Epidermal melanocyte (primary cell): ENCODE measurements at regions not wholly inside any gene's neighbourhood (a gene's known extent, or its start where the extent isn't known, plus 50 kb on each side); places are given as distances from the start of the nearest gene placed in this dataset.

Experiments
- DNase-seq: peaks from one replicate; pipeline ENCODE4 v3.0.0; 2011; ENCODE audit warnings: low spot score; ENCODE audit not compliant: insufficient read length

DNA sequence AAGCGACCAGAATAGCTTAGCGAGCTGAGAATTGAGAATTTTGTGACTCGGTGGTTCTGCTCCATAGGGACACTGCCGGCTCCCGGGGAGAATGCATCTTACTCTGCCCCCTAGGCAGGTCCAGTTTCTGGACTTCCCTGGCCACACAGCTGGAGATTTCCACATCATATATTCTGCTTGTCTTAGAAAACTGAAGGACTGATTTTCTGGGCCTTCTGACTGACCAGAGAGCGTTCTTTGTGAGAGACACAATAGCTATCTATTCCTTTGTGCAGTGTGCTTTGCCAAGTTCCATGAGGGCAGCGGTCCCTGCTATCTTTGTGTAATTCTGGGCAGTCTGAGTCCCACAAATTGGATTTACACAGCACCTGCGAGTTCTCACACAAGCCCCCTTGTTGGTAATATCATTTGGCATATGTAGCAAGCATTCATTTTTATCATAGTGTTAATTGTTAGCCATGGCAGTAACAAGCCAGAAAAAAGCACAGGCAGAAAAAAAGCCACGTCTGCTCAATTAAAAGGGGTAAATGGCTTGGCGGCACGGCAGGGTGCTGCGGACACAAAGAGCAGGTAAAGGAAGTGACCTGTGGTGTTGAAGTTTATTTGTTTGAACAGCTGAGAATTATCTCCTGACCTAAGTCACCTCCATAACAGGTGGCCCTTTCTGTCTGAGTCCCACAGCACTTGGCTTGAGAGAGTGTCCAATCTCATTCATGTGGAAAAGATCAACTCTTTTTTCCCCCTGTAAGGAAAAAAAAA is 688.7 kb downstream of the TUSC7 start:
- DNase-seq: no peak

DNA sequence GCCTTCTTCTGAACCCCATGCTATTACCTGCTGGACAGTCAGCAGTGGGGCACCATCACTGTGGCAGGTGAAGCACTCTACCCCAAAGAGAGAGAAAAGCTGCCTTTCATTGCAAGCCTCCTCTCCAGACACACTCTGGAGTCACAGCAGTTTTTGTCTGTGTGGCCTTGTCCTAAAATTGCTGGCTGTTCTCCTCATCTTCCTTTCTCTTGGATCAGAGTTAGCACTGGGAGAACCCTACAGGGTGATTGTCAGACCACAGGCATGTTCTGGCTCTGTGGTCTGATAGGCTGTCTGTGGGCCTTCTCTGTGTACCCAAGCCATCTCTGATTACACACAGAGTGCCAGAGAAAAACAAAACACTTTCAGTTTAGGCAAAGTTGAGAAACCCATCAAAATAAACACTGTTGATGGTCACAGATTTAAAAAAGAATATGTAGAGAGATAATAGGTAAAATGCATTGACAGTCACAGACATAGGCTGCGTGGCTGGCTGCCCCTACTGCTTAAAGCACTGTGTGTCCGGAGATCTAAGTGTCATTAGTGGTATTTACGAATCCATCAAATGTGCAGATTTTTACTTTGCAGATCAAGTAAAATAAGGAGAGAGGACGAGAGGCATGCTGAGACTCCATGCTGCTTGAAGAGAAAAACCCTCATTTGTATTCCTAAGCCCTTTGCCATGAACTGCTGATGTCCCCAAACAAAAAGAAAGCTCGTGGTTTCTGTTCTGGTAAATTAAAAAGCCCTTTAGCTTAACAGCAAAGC is 689.9 kb downstream of the TUSC7 start:
- DNase-seq: no peak

DNA sequence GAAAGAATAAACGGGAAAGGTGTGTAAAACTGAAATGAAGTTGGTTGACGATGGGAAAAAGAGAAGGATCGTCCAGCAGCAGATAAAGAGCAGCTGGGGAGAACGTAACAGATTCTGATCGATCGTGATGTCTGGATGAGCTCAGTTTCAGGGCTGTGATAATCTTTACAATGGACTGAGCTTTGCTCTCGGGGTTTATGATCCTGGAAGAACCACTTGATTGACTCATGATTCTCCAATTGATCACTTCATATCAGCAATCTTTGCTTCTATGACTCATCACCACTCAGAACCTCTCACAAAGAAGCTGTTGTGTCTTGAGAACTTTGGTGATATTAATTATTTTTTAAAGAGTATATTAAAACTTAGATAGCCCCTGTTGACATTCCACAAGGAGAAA is 690.7 kb downstream of the TUSC7 start:
- DNase-seq: no peak

DNA sequence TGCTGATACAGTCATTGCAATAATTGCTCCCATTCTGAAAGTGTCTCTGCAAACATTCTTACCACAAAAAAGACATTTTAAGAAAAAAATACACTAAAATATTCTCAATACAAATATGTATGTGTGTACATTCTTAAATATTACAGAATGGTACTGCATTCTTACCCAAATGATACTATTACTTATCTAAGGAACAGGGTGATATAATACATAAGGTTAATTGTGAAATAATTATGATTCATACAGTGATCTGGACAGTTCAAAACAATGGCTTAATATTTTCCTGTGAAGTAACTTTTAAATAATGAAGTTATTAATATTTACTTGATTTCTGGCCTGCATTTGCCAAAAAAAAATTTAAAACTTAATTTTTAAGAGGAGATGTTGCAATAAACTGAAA is 694.6 kb downstream of the TUSC7 start:
- no peak for DNase-seq

DNA sequence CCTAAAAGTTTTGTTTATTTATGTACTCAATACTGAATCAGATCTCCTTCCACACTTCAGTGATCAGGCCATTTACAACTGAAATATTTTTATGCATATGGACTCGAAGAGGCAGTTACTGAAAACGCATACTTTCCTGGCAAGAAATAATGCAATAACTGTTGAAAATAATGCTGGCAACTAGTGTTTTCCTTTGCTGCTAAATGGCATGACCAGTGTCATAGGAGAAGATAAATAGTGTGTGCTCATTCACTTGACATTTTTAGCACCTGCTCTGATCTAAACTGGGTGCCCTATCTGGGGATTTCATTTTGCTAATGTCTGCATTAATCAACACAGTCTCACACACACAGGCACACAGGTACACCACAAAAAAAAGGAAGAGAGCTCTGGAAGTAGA is 695.2 kb downstream of the TUSC7 start:
- no peak for DNase-seq

DNA sequence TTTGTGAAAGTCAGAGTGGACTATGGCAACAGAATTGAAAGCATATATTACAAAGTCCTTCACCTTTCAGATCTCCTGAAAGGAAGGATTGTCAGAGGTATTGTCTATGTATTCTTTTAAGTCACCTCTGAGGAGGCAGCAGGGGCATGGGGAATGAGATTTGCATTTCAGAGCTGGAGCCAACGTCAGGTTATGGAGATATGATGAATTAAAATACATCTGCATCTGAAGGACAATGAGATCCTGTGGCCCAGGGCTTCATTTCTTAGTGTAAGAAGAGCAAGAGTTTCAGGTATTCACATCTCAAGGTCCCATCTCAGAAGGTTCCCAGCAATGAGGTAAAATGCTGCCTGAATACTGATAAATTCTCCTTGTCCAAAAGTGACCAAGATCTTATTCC is 695.8 kb downstream of the TUSC7 start:
- no peak for DNase-seq

DNA sequence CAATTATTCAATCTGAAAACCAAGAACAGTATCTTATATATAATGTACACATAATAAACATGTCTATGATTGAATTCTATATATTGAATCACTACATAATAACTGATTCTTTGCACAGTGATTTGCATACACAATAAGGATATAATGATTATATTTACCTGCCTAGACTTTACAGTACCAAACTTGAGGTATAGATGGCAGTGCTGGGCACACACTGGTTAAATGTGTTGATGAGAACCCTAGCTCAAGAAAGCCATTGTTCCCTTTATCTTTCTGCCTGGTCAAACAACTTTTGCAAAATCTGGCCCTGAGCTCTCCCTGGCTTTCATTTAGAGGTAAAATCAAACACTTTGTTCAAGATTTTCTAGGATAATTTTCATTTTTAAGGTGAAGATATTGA is 697.7 kb downstream of the TUSC7 start:
- no peak for DNase-seq

DNA sequence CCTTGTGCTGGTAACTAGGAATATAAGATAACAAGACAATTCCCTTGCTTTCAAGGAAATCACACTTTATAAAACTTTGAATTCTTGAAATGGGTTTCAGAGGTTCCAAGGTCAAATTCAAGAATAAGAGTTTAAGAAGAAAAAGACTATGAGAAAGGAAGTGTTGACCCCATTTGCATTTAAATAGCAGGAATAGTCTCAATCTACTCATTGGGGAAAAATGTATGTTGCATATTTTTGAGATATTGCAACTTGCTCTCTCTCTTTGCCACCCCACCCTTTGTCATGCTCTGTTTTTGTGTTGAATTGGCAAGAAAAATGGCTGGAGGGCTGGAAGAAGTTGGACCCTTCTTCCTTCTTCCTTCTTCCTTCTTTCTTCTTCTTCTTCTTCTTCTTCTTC is 699.2 kb downstream of the TUSC7 start:
- no peak for DNase-seq

DNA sequence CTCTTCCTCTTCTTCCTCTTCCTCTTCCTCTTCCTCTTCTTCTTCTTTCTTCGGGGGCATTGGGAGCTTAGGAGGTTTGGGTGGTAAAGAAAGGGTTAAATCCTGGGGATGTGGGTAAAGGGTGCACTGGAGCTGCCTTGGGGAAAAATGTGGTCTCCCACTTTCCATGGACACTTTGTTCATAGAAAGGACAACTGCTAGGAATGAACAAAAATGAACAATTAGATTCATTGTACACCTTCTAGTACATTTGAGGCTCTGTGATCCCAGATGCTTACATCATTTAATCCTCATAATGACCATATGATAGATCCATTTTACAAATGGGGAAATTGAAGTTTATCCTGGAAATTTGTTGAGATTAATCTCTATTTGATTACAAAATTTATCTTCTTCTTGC is 699.7 kb downstream of the TUSC7 start:
- no peak for DNase-seq

DNA sequence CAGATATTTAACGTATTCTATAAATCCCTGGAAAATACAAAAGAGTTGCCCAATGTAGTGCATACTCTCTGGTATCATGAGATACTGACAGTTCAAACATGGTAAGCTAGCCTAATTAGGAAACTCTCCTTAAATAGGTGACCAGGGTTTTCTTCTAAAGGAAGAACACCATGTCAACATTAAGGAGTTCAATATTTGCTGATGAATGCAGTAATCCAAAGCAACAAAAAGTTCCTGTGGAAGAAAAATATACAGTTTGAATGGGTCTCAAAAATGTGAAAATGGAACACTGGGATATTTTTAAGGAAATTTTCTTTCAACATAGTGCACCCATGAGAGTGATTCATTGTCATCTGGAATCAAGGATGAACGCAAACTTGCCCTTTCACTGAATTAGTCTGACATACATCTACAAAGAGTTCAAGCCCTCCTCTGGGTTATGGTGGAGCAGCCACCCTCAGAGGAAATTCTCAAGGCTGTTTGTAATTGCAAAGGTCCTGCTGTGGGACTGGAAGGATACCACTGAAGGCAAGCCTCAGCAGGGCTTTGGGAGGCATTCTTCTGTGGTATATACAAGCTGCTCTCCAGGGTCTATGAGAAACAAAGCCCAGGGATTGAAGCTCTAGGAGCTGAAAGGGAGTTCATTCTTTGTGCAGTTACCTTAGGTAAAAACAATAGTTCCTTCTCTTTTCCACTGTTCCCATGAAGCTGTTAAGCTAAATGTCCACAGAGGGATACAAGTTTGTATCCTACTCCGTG is 700.3 kb downstream of the TUSC7 start:
- DNase-seq: no peak

DNA sequence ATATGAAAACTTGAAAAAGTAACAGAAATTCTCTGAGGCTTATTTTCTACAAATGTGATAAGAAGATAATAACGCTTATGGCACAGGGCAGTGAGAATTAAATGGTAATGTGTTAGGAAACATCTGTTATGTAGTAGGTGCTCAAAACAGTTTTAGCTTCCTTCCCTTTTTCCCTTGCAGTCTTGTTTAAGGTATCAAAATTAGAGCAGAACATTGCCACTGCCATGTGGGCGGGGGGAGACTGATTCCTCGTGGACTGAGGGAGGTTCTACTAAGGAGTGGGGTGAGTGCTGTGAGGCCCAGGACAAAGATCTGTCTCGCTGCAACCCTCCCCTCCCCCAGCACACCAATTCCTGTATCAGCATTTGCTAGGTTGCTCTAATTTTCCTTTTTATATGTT is 702.4 kb downstream of the TUSC7 start:
- no peak for DNase-seq

DNA sequence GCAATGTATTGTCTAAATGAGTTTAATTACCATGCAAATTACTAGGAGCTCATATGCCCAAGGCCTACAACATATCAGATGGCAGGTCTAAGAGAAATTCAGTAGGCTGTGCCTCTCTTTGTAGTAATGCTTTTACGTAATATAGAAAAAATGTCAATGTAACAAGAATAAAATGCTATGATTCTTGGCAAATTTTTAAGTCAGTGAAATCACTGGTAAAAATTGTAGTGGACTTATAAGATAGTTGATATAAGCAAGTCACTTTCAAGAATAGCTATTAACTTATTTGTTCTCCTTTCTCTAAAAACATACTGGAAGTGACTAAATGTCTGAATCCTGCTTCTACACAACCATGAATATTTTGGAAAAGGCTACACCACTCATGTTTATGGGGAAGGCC is 707.8 kb downstream of the TUSC7 start:
- no peak for DNase-seq

DNA sequence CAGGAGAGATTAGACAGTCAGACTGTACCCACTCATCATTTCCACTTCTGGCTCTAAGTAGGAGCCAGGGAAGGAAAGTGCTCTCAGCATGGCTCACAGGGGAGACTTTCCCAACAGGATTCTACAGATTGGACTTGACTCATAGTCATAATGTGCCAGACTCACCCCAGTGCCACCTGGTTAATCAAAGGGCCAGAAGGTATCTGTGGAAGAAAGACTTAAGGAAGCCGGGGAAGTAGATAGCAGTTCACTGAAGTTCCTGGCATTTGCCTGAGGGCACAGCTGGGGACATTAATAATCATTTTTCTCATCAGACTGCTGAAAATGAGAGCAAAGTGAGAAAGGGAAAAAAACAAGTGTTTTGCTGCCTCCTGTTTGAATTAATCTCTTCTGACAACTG is 717.5 kb downstream of the TUSC7 start:
- no peak for DNase-seq

DNA sequence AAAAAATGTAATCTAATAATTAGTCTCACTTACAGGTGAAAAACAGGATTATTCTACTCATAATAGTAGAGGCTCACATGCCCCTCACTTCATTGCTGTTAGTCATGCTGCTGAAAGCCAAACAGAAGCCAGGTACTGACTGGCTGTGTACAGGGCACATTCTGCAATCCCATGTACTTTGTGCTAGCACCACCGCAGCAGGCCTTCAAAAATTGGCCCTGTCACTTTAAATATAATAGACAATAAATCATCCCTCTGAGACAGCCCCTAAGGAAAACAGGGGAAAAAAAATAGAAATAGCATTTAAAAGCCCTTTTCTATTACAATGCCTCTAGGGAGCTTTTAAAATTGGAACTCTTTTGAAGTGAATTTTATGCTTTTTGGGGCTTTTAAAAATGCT is 723.8 kb downstream of the TUSC7 start:
- no peak for DNase-seq

DNA sequence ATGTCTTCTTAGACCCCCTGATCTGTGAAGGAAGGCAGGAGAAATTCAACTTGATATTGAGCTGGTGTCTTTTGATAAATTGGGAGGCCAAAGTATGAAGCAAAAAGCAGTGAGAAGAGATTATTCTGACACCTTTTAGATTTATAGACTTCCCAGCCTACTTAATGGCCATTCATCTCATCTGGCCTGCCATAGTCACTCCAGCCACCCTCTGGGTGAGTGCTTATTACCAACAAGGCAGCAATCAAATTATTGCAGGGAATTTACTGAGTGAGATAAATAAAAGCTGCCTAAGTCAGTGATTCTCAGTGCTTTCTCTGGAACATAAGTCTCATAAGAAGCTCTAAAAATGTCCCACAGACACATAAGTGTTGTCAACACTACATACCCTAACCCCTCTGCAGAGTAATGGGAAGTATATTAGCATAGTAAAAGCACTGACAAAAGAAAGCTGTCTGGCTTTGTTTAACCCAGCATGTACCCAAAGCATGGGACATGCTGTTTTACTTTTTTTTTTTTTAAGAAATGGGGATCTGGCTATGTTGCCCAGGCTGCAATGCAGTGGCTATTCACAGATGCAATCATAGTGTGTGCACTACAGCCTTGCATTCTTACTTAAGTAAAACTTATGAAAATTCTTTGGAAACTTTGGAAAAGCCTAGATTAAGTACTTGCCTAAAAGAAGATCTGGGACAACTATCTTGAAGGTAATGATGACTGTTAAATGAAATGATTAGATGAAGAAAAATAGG is 725.3 kb downstream of the TUSC7 start:
- no peak for DNase-seq

DNA sequence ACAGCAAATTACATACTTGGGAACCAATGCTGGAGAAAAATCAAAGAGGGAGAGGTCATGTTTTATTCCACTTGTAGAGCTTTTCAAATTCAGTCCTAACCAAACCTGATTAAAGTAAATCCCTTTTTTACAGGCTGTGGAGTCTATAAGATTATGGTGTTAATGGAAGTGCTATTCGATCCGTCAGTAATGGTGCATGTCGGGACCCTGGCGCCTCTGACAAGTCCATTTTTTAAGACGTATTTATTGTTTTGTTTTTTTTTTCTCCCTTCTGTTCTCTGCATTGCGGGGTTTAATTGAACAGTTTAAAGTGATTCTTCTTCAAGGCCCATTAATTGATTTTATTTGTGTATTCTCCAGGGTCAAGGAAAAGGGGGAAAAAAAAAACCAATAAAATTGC is 725.9 kb downstream of the TUSC7 start:
- no peak for DNase-seq

DNA sequence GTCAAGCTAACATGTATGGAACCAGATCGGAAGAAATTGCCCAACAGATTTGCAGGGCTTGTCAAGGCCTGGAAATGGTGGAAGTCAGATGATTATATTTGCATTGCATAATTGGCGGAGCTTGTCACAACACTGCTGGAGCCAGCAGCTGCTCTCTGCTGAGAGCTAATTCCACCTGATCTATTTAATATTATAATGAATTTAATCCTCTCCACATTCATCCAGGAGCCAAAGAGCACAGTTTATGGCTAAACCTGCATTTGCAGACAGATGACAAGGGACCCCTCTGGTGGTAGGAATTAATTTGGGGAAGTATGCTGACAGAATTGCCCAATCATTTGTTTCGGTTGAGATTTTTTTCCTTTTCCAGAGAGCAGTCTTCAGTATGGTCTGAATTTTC is 730.2 kb downstream of the TUSC7 start:
- DNase-seq: no peak

DNA sequence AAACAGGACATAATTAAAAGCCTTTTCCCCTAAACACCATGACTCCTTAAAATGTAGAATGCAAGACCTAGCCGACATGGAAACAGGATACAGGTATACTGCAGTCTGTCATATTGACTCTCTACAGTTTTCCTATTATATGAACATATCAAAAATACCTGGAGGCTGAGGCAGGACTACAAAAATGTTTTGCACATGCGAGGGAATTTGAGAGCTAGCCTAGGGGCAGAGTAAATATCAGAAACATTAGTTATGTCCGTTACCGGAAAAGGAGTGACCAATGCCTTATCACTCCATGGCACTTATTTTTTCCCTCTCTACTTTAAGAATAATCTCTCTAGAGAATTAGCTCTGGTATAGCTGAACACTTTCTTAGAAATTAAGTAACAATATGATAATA is 732.3 kb downstream of the TUSC7 start:
- DNase-seq: no peak

DNA sequence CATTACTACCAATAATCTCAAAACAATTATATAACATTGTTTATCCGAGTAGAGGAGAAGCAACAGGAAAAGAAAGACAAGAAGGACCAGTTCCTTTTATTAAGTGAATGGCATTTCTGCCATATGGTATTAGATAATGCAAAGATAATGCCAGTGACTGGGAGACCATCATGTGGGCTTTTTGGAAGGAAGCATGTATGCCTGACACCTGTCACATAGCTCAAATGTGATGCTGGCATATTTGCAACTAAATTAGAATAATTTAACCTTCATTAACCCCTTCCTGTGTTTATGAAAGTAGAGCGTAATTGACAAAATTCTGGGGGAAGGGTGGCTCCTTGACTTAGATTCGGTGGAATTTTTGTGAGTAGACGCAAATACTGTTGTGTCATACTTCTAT is 733.0 kb downstream of the TUSC7 start:
- DNase-seq: no peak

DNA sequence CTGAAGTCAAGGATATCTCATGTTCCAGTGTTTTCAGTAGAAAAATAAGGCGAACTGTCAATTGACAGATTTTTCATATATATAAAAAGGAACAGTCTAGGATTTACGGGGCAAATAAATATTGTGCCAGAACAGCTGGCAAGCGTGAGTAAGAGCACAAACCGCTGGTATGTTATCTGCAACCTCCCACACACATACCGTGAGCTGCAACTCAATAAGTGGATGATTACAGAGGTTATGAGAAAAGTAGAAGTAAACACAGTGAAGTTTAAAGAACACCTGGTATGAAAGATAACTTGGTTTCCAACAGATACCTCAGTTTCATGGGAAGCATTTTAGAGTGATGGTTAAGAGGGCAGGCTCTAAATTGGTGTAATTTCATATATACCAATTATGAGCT is 733.4 kb downstream of the TUSC7 start:
- no peak for DNase-seq

DNA sequence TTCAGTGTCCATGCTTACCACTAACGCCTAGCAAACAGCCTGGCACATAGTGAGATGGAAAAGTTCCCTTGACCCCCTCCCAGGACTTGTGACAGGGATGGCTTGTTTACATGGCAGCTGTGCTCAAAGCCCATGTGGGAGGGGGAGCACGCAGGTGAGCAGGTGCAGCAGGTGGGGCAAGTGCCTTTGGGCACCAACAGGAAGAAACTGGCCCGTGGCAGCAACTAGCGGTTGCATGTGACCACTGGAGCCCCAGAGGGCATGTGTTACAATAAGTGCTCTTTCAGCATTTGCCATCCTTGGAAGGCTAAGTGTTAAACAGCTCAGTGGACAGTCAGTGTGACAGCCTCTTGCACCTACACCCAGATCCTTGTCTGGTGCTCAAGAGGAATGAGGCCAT is 734.6 kb downstream of the TUSC7 start:
- DNase-seq: no peak

DNA sequence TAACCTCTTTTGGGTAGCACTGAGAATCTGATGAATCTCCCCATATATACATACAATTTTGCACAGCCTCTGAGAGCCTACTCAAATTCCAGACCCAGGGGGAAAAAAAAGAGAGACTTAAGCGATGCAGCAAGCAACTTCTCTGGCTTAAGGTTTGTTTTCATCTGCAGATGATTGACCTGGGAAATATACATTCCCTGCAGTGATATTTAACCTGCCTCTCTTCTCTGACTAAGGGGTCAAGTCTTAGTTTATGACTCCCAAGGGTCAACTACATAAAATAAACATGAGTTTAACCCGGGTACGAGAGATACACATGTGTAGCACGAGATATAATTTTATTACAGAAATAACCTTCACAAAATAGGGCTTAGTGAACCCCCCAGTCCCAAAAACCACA is 737.8 kb downstream of the TUSC7 start:
- no peak for DNase-seq
